ENCODE measurements at regions not wholly inside any gene's neighbourhood (a gene's known extent, or its start where the extent isn't known, plus 50 kb on each side); places are given as distances from the start of the nearest gene placed in this dataset.
A peak's percentile ranks its signal among the peaks of the same experiment; 100 is the strongest.

DNA sequence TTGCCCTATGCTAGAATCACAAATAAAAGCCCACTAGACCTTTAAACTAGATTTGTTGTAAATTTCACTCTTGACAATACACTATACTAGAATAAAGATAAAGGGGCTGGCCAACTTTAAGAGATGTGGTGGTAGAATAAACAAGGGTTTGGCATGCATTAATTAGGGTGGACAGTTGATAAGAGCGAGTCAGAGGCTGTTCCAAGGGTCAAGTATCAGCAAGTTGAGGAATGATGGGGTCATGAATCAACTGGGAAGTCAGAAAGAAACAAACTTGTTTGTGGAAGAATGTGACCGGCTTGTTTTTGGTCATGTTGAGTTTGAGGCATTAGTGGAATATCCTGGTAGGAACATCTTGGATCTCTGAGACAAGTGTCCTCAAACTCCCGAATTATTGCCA is 398.3 kb upstream of the TNP1 start:
- H3K4me1 ChIP-seq = peaks cover 8% of the 10 kb centered on the region
- H3K9ac ChIP-seq = no peak overlapping the region
- 0 out of 2 replicates have a peak, but pooled peaks cover 4% of the 10 kb centered on the region for H3K9me3 ChIP-seq
- no peak overlapping the region for H3K27ac ChIP-seq
- H4K20me1 ChIP-seq = no peaks in the 10 kb centered on the region
- H3K4me2 ChIP-seq = no peak overlapping the region
- no peaks in the 10 kb centered on the region for H3K27me3 ChIP-seq
- no peak for TF ChIP-seq Cebpa-rat (IDR thresholded peaks at IDR 0.05)
- H3K36me3 ChIP-seq = no peaks in the 10 kb centered on the region
- H3K4me3 ChIP-seq = no peak overlapping the region

- Histone ChIP-seq H3K27me3 (no peaks in the 10 kb centered on the region), H3K27ac (no peak overlapping the region), H3K9me3 (no peaks in the 10 kb centered on the region), H3K4me3 (no peak overlapping the region), H3K9ac (no peak overlapping the region), H3K4me1 (peaks cover 2% of the 10 kb centered on the region), H3K36me3 (no peaks in the 10 kb centered on the region), H3K4me2 (no peak overlapping the region), H4K20me1 (no peaks in the 10 kb centered on the region)
- no peak for TF ChIP-seq Cebpa-rat (IDR thresholded peaks at IDR 0.05)
Observed at GRCh38 chr2:217256251-217256650, 396.4 kb upstream of the TNP1 start.

DNA sequence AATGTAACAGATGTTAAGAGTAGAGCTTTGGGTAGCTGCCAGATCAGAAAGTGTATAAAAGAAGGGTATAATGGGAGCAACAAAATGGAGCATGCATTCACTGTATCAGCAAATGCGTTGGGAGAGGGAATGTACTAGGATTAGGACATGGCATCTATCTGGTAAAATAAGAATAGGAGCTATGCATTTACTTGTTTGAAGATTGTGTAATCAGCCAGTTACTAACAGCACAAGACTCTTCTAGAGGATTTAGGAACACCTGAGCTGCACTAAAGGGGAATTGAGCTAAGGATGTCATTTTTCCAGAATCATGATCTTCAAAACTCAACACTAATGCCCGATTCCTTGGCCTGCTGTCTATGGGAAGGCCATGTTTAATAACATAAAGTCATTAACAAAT is 394.2 kb upstream of the TNP1 start:
- Histone ChIP-seq H3K27me3 (no peaks in the 10 kb centered on the region), H3K9me3 (no peaks in the 10 kb centered on the region), H3K4me3 (no peak overlapping the region), H3K9ac (no peak overlapping the region), H3K4me1 (peaks cover 14% of the 10 kb centered on the region), H3K27ac (no peak overlapping the region), H3K4me2 (no peak overlapping the region), H3K36me3 (no peaks in the 10 kb centered on the region), H4K20me1 (no peaks in the 10 kb centered on the region)
- no peak for TF ChIP-seq Cebpa-rat (IDR thresholded peaks at IDR 0.05)

DNA sequence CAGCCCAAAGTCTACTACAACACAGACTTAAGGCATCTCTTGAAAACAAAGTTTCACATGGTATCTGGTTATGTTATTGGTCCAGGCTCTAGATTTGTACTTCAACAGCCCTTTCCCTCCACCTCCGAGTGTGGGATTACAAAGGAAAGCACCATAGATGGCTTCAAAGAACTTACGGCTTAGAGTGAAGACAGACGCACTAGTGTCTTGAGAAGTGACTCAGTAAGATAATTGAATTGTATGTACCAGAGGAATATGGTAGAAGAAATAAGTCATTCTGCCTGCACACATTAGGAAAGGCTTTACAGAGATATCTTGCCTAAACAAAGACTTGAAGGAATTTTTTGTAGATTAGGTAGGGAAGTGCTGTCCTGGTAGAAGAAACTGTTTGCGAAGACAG is 392.3 kb upstream of the TNP1 start:
- no peak overlapping the region for H3K27ac ChIP-seq
- no peaks in the 10 kb centered on the region for H4K20me1 ChIP-seq
- H3K4me2 ChIP-seq = no peak overlapping the region
- H3K9ac ChIP-seq = no peak overlapping the region
- H3K4me3 ChIP-seq = no peak overlapping the region
- H3K27me3 ChIP-seq = no peaks in the 10 kb centered on the region
- H3K4me1 ChIP-seq = peaks cover 33% of the 10 kb centered on the region
- H3K36me3 ChIP-seq = no peaks in the 10 kb centered on the region
- TF ChIP-seq Cebpa-rat (IDR thresholded peaks at IDR 0.05) = no peak
- H3K9me3 ChIP-seq = no peaks in the 10 kb centered on the region

- Histone ChIP-seq H3K4me3 (no peak overlapping the region), H4K20me1 (no peaks in the 10 kb centered on the region), H3K9me3 (no peaks in the 10 kb centered on the region), H3K27me3 (no peaks in the 10 kb centered on the region), H3K4me1 (peaks cover 34% of the 10 kb centered on the region), H3K4me2 (peak overlapping the region; percentile 83), H3K9ac (no peak overlapping the region), H3K36me3 (no peaks in the 10 kb centered on the region), H3K27ac (no peak overlapping the region)
- no peak for TF ChIP-seq Cebpa-rat (IDR thresholded peaks at IDR 0.05)
Observed at GRCh38 chr2:217250013-217250524, 390.2 kb upstream of the TNP1 start.

- TF ChIP-seq Cebpa-rat (IDR thresholded peaks at IDR 0.05) = no peak
- Histone ChIP-seq H3K27me3 (no peaks in the 10 kb centered on the region), H4K20me1 (no peaks in the 10 kb centered on the region), H3K4me2 (peak overlapping the region; percentile 83), H3K9me3 (no peaks in the 10 kb centered on the region), H3K4me1 (peaks cover 35% of the 10 kb centered on the region), H3K36me3 (no peaks in the 10 kb centered on the region), H3K4me3 (no peak overlapping the region), H3K27ac (no peak overlapping the region), H3K9ac (no peak overlapping the region)
Observed at GRCh38 chr2:217249121-217250012, 389.5 kb upstream of the TNP1 start.

- no peak for TF ChIP-seq Cebpa-rat (IDR thresholded peaks at IDR 0.05)
- Histone ChIP-seq H4K20me1 (no peaks in the 10 kb centered on the region), H3K9ac (no peak overlapping the region), H3K27me3 (no peaks in the 10 kb centered on the region), H3K4me2 (peak overlapping the region; percentile 83), H3K27ac (no peak overlapping the region), H3K9me3 (no peaks in the 10 kb centered on the region), H3K36me3 (no peaks in the 10 kb centered on the region), H3K4me3 (peak overlapping the region; percentile 35), H3K4me1 (peaks cover 43% of the 10 kb centered on the region)
Observed at GRCh38 chr2:217248312-217248935, 388.6 kb upstream of the TNP1 start.

DNA sequence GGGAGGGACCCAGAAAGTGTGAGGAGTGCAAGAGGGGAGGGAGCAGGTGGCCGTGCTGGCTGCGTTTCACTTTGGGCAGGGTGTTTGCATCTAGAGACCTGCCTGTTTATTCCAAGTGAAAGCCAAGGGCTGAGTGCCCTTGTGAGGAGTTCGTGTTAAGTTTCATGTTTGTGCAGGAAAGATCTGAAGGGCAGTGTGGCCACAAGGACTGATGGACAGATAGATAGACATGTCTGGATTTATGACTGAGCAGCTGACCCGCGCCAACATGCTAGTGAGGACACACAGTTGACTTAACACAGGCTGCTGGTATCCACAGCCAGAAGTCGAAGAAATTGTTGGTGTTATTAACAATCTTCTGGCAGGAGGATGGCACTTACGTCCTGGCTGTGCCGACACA is 387.6 kb upstream of the TNP1 start:
- no peaks in the 10 kb centered on the region for H3K9me3 ChIP-seq
- H3K4me2 ChIP-seq = peak overlapping the region; percentile 83
- H3K36me3 ChIP-seq = no peaks in the 10 kb centered on the region
- H3K4me3 ChIP-seq = no peak overlapping the region
- H3K4me1 ChIP-seq = peaks cover 43% of the 10 kb centered on the region
- no peaks in the 10 kb centered on the region for H3K27me3 ChIP-seq
- no peak overlapping the region for H3K27ac ChIP-seq
- no peak for TF ChIP-seq Cebpa-rat (IDR thresholded peaks at IDR 0.05)
- H4K20me1 ChIP-seq = no peaks in the 10 kb centered on the region
- H3K9ac ChIP-seq = no peak overlapping the region

DNA sequence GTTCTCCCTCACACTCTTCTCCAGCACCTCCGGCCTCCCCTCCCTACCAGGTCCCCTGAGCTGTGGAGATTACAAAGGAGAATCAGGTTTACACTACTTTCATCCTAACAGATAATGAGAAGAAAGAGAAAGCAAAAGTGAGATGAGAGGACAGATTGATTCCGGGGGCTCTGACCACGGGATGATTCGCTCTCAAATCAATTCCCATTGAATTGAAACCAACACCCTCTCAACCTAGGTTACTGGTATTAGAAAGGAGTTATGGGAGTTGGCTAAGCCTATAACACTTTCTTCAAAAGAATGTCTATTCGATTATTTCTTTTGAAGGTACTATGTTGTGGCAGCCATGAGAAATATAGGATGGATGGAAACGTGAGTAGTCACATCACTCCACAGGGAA is 386.2 kb upstream of the TNP1 start:
- no peaks in the 10 kb centered on the region for H3K27me3 ChIP-seq
- no peaks in the 10 kb centered on the region for H4K20me1 ChIP-seq
- no peak for TF ChIP-seq Cebpa-rat (IDR thresholded peaks at IDR 0.05)
- H3K27ac ChIP-seq = no peak overlapping the region
- no peaks in the 10 kb centered on the region for H3K36me3 ChIP-seq
- no peaks in the 10 kb centered on the region for H3K9me3 ChIP-seq
- H3K9ac ChIP-seq = no peak overlapping the region
- H3K4me3 ChIP-seq = no peak overlapping the region
- H3K4me1 ChIP-seq = peaks cover 43% of the 10 kb centered on the region
- no peak overlapping the region for H3K4me2 ChIP-seq

- H3K27ac ChIP-seq = no peak overlapping the region
- H3K9me3 ChIP-seq = no peaks in the 10 kb centered on the region
- no peaks in the 10 kb centered on the region for H4K20me1 ChIP-seq
- H3K4me2 ChIP-seq = no peak overlapping the region
- no peaks in the 10 kb centered on the region for H3K27me3 ChIP-seq
- no peaks in the 10 kb centered on the region for H3K36me3 ChIP-seq
- H3K9ac ChIP-seq = no peak overlapping the region
- peaks cover 36% of the 10 kb centered on the region for H3K4me1 ChIP-seq
- no peak for TF ChIP-seq Cebpa-rat (IDR thresholded peaks at IDR 0.05)
- no peak overlapping the region for H3K4me3 ChIP-seq
Observed at GRCh38 chr2:217244815-217245214, 385.0 kb upstream of the TNP1 start.
